GM19328 (cell line): ENCODE measurements at regions not wholly inside any gene's neighbourhood (a gene's known extent, or its start where the extent isn't known, plus 50 kb on each side); places are given as distances from the start of the nearest gene placed in this dataset.

Experiments
- ATAC-seq: cut with Tn5 transposase; IDR thresholded peaks from one replicate; pipeline ENCODE4 v1.9.1; 2021; ENCODE audit warnings: mild to moderate bottlenecking, moderate library complexity; ENCODE audit not compliant: unreplicated experiment

DNA sequence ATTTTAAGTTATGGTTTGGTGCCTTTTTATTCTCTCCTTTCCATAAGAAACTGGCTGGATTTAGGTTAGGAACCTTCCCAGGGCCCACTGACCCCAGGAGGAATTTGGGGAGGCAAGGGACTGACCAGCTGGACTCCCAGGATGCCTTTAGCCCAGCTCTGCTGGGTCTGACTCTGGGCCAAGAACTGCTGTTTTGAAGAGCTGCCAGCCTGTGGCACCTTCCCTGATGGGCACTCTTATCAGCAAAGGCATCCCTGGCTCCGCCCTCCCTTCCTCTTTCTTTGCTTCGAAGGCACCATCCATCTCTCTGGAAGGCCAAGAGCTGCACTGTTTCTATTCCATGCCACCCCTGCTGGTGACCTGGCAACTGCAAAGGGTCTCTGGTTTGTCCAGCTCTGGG lies 174.7 kb downstream of the POU4F1 start:
- no peak for ATAC-seq

DNA sequence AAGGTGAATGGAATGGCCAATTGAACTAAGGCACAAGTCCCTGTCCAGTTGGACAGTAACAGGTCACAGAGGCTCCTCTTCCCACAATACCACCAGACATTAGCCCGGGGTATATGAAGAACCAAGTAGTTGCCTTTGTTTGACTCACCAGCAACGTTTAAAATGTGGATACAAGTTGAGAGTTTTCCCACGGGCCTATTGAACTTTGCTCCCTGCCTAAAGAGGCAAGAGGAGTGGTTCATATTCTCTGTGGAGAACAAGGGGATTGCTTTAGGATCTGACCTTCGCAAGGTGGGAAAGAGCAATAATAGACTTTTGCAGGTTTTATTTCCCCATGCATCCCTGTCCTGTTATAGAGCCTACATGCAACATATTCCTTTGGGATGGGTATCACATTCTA lies 177.2 kb downstream of the POU4F1 start:
- no peak for ATAC-seq

DNA sequence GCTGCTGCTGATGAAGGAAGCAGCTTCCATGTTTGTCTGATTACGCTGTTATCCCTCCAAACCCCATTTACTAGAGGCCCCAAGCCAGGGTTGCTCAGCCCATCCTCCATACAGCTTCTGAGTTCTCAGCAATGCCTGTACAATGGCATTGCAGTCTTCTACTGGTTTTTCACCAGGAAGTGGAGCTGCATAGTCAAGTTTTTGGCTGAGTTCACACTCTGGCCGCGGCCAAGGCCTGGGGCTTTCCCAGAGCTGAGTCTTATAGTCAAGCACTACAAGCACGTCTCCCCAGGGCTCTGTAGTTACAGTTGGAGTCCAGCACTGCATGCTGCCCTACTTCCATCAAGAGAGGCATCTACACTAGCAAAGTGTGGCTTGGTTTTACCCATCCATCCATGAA lies 182.5 kb downstream of the POU4F1 start:
- peak; percentile 75 for ATAC-seq

DNA sequence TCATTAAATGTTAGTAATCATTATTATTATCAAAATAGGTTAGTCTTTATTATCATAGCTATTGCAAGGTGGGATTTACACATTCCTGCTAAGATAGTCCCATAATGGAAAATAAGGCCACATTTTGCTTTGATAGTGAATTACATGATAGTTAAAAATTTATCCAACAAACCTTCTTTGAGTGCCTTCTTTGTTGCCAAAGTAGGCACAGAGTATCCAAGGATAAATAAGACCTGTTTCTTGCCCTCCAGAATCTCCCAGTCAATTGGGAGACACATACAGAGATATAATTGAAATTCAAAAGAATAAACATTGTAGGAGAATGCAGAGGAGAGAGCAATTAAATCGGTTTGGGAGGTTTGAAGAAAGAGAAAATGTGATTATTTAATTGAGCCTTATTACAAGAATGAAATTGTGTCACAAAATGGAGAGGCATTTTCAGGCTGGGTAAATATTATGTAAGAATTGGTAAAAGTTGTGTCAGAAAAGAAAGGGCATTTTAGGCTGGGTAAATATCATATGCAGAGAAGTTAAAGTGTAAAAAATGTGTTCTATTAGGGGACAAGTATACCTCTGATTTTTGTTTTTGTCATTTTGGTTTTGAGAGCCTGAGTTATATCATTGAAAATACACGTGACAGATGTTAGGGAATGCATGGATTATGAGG lies 189.3 kb downstream of the POU4F1 start:
- ATAC-seq = no peak

DNA sequence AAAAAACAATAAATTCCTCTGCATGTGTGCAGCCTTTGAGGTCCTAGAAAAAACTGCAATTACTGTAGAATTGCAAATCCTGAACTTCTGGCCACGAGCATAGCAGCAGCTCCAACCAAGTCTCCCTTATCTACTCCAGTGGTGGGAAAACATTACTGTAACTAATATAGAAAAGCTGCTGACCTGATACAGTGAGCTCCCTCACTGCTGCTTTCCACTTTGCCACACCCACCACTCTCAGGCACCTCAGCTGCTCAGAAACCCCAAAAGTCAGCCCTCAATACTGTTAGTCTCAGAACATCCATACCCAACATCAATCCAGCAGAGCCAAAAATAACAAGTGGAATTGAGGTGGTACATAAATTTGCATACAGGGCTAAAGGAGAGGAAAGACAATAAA lies 192.5 kb downstream of the POU4F1 start:
- no peak for ATAC-seq

DNA sequence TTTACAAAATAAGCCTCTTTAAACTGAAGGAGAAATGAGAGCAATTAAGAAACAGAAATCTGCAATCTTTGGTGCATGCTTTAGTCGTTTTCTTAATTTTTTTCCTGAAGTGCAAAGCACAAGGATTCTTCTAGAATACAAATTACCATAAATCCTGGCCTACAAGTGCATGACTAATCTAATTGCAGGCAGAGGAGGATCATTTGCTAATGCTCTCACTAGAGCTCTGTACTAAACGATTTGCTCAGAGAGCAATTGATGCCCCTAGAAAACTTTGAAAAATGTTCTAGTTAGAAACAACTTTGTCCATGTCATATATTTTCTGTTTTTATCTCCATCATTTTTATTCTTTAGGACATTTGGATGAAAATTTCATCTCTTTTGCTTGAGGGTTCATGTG lies 193.2 kb downstream of the POU4F1 start:
- no peak for ATAC-seq

DNA sequence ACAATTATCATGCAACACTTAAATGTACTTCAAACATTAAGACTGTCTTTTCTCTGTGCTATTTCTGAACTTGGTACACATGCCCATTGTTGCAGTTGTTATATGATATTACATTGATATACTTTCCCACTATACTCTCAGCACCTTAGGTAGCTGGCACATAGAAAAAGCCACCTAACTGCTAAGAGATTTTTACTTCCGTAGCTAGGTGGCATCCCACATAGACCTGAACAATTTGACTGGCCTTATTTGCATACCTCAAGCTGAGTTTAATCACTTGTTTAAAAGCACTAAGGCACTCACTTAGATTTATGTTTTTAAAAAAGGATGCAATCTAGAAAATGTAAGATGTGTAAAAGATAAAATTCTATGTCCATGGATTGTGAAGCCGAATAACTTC lies 194.2 kb downstream of the POU4F1 start:
- ATAC-seq = peak; percentile 65

DNA sequence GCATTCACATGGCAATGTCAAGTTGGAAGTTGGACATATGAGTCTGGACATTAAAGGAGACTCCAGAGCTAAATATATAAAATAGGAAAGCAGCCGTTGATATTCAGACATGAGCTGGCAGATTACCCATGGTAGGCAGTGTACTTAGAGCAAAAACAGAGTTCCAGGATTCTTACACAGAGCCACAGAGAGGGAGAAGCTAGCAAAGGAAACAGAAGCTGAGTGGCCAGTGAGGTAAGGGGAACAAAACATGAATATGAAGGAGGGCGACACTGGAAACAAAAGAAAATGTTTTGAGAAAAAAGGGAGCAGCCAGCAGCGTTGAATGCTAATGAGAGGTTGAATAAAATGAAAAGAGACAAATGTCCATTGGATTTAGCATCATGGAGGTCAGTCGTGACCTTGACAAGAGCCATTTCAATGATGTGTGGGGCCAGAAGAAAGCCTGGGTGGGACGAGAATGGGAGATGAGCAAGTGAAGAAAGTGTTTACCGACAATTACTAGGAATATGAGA lies 198.4 kb downstream of the POU4F1 start:
- ATAC-seq = no peak

DNA sequence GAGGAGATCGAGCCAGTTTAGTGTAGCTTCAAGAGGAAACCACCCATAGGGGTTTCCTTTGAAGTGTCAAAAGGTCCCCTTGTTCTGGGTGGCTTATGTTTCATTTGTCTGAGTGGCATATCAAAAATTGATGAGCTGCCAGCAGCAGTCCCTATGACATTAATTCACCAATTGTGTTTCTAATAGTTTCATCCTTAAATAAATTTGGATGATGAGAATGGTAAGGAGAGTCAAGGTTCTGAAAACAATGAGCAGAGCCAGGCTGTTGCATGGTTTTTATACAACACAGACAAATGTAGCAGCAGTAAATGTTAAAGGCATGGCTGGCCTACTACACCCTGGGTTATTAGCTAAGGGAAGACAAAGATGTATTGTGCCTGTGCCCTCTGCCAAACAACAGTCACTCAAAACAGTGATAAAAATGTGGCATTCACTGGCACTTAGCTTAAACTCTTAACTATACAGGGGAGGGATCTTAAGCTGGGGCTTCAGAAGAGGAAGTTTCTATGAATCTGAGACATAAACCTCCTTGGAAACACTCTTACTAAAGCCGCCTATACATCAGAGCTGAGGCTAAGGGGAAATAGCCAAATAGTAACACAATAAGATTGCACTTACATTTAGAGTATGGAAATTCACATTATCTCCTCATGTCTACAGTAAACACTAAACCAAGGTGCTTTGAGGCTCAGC lies 200.5 kb downstream of the POU4F1 start:
- no peak for ATAC-seq

DNA sequence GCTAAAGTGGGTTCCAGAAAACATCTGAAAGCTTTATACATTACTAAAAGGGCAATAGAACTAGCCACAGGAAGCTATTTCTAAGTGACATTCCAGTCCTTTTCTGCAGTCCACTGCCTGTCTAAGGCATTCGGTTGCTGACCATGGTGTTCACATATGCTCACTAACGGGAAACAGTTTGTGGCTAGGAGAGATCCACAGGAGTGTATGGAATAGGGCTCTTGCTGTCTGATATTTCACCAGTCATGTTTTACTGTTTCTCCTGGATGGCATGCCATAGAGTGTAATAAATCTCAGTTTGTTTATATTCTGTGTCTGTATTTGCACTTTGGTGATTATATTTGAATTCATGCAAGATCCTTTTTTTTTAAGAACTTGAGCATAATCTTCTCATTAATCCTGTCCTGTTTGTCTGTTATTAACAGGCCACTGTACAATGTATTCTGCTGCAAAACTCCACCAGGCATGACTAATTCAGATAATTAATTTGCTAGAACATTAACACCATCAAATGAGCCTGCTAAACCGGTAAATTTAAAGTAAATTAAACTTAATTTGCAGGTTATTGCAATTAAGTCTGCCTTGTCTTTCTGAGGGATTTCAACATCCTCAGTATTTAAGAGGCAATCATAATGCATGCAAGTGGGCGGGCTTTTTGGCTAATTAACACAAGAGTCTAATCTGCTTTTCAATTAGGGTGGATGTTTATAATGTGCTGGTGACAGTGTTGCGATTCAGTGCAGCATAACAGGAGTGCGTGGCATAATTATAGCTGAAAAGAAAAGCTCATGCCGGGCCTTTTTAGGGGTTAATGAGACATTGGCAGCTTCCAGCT lies 201.3 kb downstream of the POU4F1 start:
- no peak for ATAC-seq

DNA sequence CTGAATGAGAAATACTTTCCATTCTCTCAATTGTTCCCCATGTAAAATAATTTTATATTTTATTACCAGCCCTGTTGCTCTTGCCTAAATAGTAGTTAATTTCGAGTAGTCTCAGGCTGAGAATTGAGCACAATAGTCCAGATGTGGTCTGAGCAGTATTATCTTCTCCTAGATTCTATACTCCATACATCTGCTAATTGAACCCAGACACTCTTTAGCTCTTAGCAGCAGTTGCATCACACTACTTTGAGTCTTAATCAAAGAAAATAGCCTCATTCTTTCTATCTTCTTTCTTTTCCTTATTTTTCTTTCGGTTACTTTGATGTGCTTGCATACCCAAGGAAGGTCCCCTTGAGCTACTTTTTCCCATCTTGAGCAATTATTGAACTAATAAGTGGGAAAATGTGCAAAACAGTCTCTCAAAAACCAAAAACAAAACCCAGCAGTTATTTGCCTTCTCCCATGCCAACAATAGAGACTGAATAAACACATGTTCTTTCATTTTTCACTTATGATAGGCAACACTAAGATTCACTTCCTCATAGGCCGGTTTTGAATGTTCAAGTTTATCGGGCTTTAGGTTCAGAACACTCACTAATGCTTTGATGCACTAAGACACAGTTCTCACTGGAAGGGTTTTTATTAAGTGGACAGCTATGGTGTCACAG lies 204.5 kb downstream of the POU4F1 start:
- peak; percentile 88 for ATAC-seq

DNA sequence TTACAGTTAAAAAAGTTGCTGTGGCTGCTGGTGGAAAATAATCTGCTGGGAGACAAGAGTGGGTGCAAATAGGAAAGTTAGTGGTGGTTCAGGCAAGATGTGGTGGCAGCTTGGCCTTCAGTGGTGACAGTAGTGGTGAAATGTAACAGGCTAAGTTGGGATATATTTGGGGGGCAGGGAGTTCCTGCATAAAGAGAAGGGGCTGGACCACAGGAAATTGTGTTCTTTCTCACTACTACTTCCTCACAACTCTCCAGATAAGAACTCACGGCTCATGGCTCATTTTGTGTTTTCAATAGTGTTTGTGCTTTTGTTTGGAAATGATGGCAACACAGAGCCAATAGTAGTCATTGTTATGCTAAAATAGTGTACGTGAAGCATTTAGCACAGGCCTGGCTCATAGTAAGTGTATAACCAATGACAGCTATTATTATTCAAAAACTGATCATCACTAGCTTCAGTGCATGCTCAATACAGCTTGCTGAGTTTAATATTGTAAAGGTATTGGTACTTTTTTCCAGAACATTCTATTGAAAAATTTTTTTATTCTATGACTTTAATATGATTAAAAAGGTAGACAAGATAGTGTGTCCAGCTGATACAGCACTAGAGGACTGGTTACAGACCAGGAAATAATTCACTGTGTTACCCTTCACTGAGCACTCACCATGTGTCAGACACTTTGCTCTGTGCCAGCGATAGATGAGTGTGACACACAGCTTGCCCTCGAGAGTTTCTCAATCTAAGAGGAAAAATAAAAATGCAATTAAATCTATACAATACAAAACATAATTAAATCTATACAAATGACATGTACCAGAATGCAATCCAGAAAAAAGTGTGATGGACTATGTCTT lies 209.8 kb downstream of the POU4F1 start:
- no peak for ATAC-seq

DNA sequence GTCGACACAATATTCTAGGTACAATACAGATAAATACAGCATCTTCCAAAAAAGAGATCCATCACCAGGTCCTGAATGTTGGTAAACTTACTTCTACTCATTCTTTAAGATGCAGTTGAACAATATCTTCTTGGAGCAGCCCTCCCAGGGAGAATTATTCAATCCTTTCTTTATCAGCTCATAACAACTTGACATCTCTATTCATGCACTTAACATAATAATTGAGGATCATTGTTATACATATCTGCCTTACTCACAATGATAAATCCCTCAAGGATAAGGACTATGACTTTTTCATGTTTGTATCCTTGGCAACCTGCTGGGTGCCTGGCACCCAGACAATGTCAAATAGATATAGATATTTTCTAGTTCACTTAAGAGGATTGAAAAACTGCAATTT lies 219.5 kb downstream of the POU4F1 start:
- no peak for ATAC-seq

DNA sequence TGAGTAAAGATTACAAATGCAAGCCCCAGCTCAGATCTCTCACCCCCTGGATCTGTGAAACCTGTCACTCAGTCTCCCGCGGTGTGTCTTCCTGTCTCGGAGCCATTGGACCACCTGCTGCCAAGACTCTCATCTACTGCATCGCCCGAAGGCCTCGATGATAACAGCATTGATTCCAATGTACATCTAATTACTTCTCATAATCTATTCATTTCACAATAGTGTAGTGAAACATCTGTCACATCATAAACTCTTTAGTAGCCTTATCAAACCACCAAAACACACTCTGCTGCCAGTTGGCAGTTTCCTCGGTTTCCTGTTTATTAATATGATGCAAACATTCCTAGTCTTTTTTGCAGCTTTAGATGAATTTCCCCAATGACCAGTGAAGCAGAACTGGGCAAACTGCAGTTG lies 220.3 kb downstream of the POU4F1 start:
- ATAC-seq = no peak

DNA sequence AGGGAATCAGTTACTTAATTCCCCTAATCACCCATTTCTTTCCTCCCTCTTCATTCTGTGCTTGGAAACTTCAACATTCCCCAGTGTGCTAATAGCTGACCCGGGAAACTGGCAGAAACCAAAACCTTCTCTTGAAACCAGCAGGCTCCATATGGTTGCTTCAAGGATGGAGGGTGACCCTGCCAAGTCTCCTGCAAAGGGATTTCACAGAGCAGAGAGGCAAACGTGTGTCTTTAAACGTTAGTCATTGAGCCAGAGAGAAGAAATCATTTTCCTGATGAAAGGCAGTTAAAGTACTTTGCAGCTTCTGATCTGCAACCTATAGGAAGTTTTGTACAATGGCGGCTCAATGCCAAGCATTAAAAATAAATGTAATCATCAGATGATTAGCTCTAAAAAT lies 220.9 kb downstream of the POU4F1 start:
- ATAC-seq = no peak

DNA sequence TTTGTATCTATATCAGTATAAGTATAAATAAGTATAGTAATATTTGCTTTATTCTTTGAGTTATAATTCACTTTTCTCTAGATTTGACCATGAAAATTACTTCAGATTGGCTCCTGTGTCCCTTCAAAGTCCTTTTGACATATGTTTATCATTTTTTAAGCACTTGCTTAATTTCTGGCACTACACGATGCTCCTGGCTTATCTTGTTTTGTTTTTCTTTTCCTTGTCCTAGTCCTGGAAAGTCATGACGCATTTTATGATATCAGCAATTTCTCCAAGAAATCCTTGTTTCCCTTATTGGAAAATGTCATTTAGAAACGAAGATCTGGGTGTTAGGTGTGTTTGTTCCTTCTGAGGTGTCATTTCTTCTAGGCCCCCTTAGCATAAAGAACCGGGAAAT lies 226.5 kb downstream of the POU4F1 start:
- ATAC-seq = no peak

DNA sequence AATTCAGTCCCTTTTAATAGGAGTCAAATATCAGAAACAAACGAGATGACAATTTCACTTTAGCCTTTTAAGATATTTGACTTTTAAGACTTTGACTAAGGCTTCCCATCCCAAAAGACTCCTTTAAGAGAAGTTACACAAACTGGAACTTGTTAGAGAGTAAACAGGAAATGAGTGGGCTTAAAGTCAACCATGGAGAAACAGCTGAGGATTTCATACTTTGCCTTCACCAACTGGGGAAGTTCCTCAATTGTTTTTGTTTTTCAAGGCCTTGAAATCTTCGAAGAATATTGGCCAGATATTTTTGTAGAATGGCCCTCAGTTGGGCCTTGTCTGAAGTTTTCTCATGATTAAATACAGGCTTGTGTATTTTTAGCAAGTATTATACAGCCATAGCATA lies 227.3 kb downstream of the POU4F1 start:
- no peak for ATAC-seq

DNA sequence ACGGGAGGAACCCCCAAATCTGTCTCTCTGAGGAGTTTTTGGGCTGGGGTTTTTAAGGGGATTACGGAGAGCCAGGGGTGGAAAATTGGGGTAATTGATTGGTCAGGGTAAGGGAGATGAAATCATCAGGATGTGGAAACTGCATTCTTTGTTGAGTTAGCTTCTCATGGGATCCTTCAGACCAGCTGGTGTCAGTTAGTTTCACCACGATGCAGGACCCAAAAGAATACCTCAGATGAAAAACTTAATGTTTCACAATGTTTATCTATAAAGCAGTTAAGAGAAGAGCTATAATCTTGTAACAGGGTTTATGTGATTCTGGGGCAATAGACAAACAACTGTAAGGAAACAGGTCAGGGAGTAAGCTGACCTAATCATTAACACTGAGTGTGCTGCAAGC lies 230.8 kb downstream of the POU4F1 start:
- ATAC-seq = no peak

DNA sequence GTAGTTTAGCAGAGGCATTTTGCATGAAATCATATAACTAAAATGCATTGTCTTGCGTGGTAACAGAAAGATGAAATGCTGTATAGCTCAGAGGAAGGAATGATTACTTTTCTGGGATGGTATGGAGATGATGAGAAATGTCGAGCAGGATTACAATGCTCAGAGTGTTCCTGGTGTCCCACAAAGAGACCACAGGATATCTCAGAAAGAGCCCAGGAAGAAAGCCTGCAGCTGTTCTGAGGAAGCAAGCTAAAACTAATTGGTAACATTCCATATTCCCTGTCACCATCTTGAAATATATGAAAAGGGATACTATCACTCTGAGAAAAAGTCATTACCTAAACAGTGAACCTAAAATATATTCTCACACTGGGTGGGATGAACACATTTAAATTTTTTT lies 233.1 kb downstream of the POU4F1 start:
- ATAC-seq = no peak

DNA sequence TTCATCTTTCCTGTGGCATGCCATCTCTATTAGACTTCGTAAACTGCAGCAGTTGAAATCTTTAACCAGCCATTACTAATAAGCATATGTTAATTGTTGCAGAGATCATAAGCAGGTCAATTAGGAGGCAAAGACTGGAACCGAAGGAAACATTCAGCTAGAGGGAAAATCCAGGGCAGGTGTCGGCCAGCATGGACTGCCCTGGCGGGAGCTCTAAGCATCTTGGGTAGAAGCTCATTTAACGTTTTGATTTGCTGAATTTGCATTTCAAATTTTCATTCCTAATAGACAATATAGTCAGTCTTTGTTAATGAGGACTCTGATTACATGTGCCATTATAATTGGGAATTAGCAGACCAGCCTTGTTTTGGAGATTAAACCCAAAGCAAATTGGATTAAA lies 238.6 kb downstream of the POU4F1 start:
- no peak for ATAC-seq
